DOHH2 (cell line): ENCODE measurements at regions not wholly inside any gene's neighbourhood (a gene's known extent, or its start where the extent isn't known, plus 50 kb on each side); places are given as distances from the start of the nearest gene placed in this dataset.

Source experiments
- H3F3A ChIP-seq: fragments of 200-600 bp; sonication (generic), shearing (Covaris generic); 2 replicates; pipeline ENCODE4 v1.6.0; 2016; ENCODE audit warnings: antibody characterized with exemption, mild to moderate bottlenecking; ENCODE audit not compliant: control insufficient read depth, insufficient read depth
- H3K27ac ChIP-seq: fragments of 200-600 bp; sonication (generic); 2 replicates; pipeline ENCODE4 v1.5.1; 2014; ENCODE audit warnings: low read depth, mild to moderate bottlenecking, low read length, moderate library complexity
- H3K27me3 ChIP-seq: fragments of 200-600 bp; sonication (generic); 2 replicates; pipeline ENCODE4 v1.6.1; 2014; ENCODE audit warnings: mild to moderate bottlenecking, low read length, mixed read lengths; ENCODE audit not compliant: control insufficient read depth
- H3K36me3 ChIP-seq: fragments of 200-600 bp; sonication (generic); 2 replicates; pipeline ENCODE4 v1.6.1; 2014; ENCODE audit warnings: mild to moderate bottlenecking, low read length, moderate library complexity, mixed read lengths; ENCODE audit not compliant: control insufficient read depth
- H3K4me1 ChIP-seq: fragments of 200-600 bp; sonication (generic); 2 replicates; pipeline ENCODE4 v1.6.1; 2014; ENCODE audit warnings: mild to moderate bottlenecking, low read length, mixed read lengths; ENCODE audit not compliant: control insufficient read depth
- H3K4me2 ChIP-seq: fragments of 200-600 bp; sonication (generic); 2 replicates; pipeline ENCODE4 v1.6.0; 2014; ENCODE audit warnings: mild to moderate bottlenecking, low read length, moderate library complexity
- H3K4me3 ChIP-seq: fragments of 200-600 bp; sonication (generic); 2 replicates; pipeline ENCODE4 v1.5.1; 2014; ENCODE audit warnings: mild to moderate bottlenecking, low read length, mixed read lengths
- H3K79me2 ChIP-seq: fragments of 200-600 bp; sonication (generic); 2 replicates; pipeline ENCODE4 v1.6.1; 2014; ENCODE audit warnings: mild to moderate bottlenecking, low read length, mixed read lengths; ENCODE audit not compliant: control insufficient read depth
- H3K9me2 ChIP-seq: fragments of 200-600 bp; sonication (generic); replicated peaks from 2 replicates; pipeline ENCODE4 v1.6.1; 2014; ENCODE audit warnings: mild to moderate bottlenecking, low read length, mixed read lengths; ENCODE audit not compliant: control insufficient read depth
- H3K9me3 ChIP-seq: fragments of 200-600 bp; sonication (generic); 2 replicates; pipeline ENCODE4 v1.6.1; 2014; ENCODE audit warnings: antibody characterized with exemption, low read length, mixed read lengths; ENCODE audit not compliant: control insufficient read depth, insufficient read depth
- H4K20me1 ChIP-seq: fragments of 200-600 bp; sonication (generic); 2 replicates; pipeline ENCODE4 v1.6.0; 2014; ENCODE audit warnings: low read depth, mild to moderate bottlenecking, antibody characterized with exemption, low read length, moderate library complexity; ENCODE audit not compliant: control insufficient read depth, insufficient read depth
- EZH2phosphoT487 ChIP-seq: fragments of 200-600 bp; sonication (generic); IDR thresholded peaks from 2 replicates; pipeline ENCODE4 v1.6.1; 2017; ENCODE audit warnings: borderline replicate concordance, mild to moderate bottlenecking, antibody characterized with exemption, low read length, moderate library complexity, mixed read lengths
- TF ChIP-seq, protein P1 (sequence below): fragments of 200-600 bp; sonication (generic); IDR thresholded peaks from one replicate; pipeline ENCODE4 v1.5.1; 2014; ENCODE audit warnings: antibody characterized with exemption, mild to moderate bottlenecking, low read depth, low read length; ENCODE audit not compliant: poor library complexity, severe bottlenecking

DNA sequence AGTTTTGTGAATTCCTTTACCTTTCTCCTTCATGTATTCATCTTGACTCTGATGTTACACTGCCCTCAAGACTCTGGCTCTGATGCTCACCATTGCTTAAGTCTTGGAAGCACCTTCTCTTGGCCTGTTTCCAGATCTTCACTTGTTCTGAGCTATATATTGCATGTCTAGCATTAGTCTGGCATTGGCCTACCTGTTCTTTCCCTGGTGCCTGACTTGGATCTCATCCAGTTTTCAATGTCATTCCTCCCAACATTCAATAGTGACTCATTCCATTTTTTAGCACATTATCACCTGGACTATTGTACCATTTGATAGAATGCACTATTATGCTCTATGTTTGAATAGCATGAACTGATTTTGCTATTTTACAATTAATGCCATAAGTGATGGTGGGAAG lies 127.3 kb upstream of the NYAP2 start:
- TF ChIP-seq EZH2phosphoT487, result no peak
- TF ChIP-seq, protein P1, sequence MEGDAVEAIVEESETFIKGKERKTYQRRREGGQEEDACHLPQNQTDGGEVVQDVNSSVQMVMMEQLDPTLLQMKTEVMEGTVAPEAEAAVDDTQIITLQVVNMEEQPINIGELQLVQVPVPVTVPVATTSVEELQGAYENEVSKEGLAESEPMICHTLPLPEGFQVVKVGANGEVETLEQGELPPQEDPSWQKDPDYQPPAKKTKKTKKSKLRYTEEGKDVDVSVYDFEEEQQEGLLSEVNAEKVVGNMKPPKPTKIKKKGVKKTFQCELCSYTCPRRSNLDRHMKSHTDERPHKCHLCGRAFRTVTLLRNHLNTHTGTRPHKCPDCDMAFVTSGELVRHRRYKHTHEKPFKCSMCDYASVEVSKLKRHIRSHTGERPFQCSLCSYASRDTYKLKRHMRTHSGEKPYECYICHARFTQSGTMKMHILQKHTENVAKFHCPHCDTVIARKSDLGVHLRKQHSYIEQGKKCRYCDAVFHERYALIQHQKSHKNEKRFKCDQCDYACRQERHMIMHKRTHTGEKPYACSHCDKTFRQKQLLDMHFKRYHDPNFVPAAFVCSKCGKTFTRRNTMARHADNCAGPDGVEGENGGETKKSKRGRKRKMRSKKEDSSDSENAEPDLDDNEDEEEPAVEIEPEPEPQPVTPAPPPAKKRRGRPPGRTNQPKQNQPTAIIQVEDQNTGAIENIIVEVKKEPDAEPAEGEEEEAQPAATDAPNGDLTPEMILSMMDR, result no peak
- Histone ChIP-seq H3K36me3 (no peaks in the 10 kb centered on the region), H3K4me1 (peaks cover 69% of the 10 kb centered on the region), H4K20me1 (no peaks in the 10 kb centered on the region), H3K4me3 (no peak overlapping the region), H3K9me2 (no peaks in the 10 kb centered on the region), H3K27ac (no peak overlapping the region), H3K4me2 (no peak overlapping the region), H3K79me2 (no peaks in the 10 kb centered on the region), H3F3A (peaks cover 4% of the 10 kb centered on the region; the same call in 1 of the 2 replicates), H3K27me3 (no peaks in the 10 kb centered on the region), H3K9me3 (no peaks in the 10 kb centered on the region)

DNA sequence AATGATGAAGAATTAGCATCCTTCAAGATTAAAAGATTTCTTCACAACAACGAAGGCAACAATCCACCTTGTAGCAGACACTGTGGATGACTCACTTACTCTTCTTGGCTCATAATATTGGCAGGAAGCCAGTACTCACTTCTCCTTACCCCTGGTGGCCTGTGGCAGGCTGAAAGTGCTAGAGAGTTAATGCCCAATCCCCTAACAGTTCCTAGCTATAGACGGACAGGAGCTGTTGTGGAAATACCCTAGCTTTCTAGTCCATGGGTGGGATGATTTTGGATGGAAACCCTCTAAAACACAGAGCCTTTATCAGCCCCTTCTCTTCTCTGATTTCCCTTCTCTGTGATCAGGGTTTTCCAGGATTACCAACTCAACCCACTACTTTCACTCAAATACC lies 128.6 kb upstream of the NYAP2 start:
- peak overlapping the region; percentile 20; the same call in 1 of the 2 replicates for H3K27ac ChIP-seq
- TF ChIP-seq EZH2phosphoT487, result no peak
- TF ChIP-seq, protein P1, result no peak
- peak overlapping the region; percentile 52 for H3K4me2 ChIP-seq
- H3K4me1 ChIP-seq, result peaks cover 58% of the 10 kb centered on the region
- no peaks in the 10 kb centered on the region for H3K9me3 ChIP-seq
- no peaks in the 10 kb centered on the region for H3K27me3 ChIP-seq
- no peaks in the 10 kb centered on the region for H3K9me2 ChIP-seq
- peaks cover 3% of the 10 kb centered on the region; the same call in 1 of the 2 replicates for H3F3A ChIP-seq
- H3K79me2 ChIP-seq, result no peaks in the 10 kb centered on the region
- peak overlapping the region; percentile 26; the same call in 1 of the 2 replicates for H3K4me3 ChIP-seq
- no peaks in the 10 kb centered on the region for H3K36me3 ChIP-seq
- H4K20me1 ChIP-seq, result no peaks in the 10 kb centered on the region

DNA sequence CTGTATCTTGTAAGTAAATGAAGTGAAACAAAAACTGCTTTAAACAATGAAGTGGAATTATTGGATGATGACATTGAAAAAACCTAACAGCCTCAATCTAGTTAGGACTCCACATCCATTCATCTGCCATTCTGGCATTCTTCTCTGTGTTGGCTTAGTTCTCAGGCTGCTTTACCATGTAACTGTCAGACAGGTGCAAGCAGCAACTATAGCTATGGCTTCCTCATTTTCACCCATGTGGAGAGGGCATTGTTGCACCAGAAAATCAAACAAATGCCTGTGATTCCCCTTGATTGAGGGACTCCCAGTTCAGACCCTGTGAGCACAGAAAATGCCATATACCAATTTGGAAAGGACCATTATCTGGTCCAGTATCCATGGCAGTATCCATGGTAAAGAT lies 129.5 kb upstream of the NYAP2 start:
- peak overlapping the region; percentile 52 for H3K4me2 ChIP-seq
- H3F3A ChIP-seq, result 0 out of 2 replicates have a peak, but pooled peaks cover 4% of the 10 kb centered on the region
- no peak for TF ChIP-seq EZH2phosphoT487
- TF ChIP-seq, protein P1, result no peak
- H3K9me3 ChIP-seq, result no peaks in the 10 kb centered on the region
- no peaks in the 10 kb centered on the region for H3K9me2 ChIP-seq
- no peaks in the 10 kb centered on the region for H3K79me2 ChIP-seq
- peak overlapping the region; percentile 20; the same call in 1 of the 2 replicates for H3K27ac ChIP-seq
- peaks cover 50% of the 10 kb centered on the region for H3K4me1 ChIP-seq
- no peaks in the 10 kb centered on the region for H3K36me3 ChIP-seq
- H3K4me3 ChIP-seq, result no peak overlapping the region; the same call in 1 of the 2 replicates
- no peaks in the 10 kb centered on the region for H3K27me3 ChIP-seq
- H4K20me1 ChIP-seq, result no peaks in the 10 kb centered on the region
